ACC112 (cell line): ENCODE measurements at regions not wholly inside any gene's neighbourhood (a gene's known extent, or its start where the extent isn't known, plus 50 kb on each side); places are given as distances from the start of the nearest gene placed in this dataset.
A peak's percentile ranks its signal among the peaks of the same experiment; 100 is the strongest.
"Not testable (repeated sequence)": the region's sequence is repeated elsewhere in the genome, so short reads cannot be mapped to it uniquely, and the experiment has no call there.

ENCODE experiments used
- H2AFZ ChIP-seq: fragments of 200-600 bp; sonication (generic); one replicate; pipeline ENCODE4 v1.6.0; 2017; ENCODE audit warnings: antibody characterized with exemption, low read length; ENCODE audit not compliant: unreplicated experiment
- H3K27ac ChIP-seq: fragments of 200-600 bp; sonication (generic); 2 replicates; pipeline ENCODE4 v1.5.1; 2014; ENCODE audit warnings: low read depth, mild to moderate bottlenecking, antibody characterized with exemption, low read length, moderate library complexity
- H3K27me3 ChIP-seq: fragments of 200-600 bp; sonication (generic); 2 replicates; pipeline ENCODE4 v1.6.1; 2014; ENCODE audit warnings: mild to moderate bottlenecking, antibody characterized with exemption, low read length, moderate library complexity, mixed read lengths; ENCODE audit not compliant: insufficient read depth
- H3K36me3 ChIP-seq: fragments of 200-600 bp; sonication (generic); 2 replicates; pipeline ENCODE4 v1.6.1; 2016; ENCODE audit warnings: mild to moderate bottlenecking, antibody characterized with exemption, low read length, moderate library complexity, mixed read lengths; ENCODE audit not compliant: insufficient read depth
- H3K4me1 ChIP-seq: fragments of 200-600 bp; sonication (generic); one replicate; pipeline ENCODE4 v1.6.1; 2016; ENCODE audit warnings: low read length, mixed read lengths; ENCODE audit not compliant: insufficient read depth, unreplicated experiment, control insufficient read depth
- H3K4me3 ChIP-seq: fragments of 200-600 bp; sonication (generic); 2 replicates; pipeline ENCODE4 v1.5.1; 2014; ENCODE audit warnings: mild to moderate bottlenecking, low read depth, low read length
- H3K79me2 ChIP-seq: fragments of 200-600 bp; sonication (generic); one replicate; pipeline ENCODE4 v1.6.0; 2016; ENCODE audit warnings: low read length; ENCODE audit not compliant: control insufficient read depth, unreplicated experiment, insufficient read depth

DNA sequence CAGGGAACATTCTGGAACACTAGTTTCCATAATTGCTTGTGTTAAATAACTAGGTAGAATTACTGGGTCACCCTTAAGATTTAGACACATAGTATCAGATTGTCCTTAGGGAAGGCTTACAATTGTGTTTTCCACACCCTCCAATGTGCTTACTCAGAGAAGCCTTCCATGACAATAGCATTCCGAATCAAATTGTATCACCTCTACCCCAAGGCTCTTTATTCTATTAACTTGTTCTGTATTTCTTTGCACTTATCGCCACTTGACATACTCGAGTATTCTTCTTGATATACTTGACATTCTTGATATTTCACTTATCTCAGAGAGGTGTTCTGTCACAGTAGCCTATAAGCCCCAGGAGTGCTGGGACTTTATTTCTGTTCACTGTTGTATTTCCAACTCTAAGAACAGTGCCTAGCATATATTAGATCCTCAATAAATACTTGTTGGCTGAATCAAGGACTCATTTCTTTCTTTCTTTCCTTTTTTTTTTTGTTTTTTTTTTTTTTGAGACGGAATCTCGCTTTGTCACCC lies 238.9 kb upstream of the PDZRN3 start:
- no peaks in the 10 kb centered on the region for H3K36me3 ChIP-seq
- no peaks in the 10 kb centered on the region for H3K4me1 ChIP-seq
- no peak overlapping the region for H2AFZ ChIP-seq
- H3K79me2 ChIP-seq = no peaks in the 10 kb centered on the region
- no peak overlapping the region for H3K4me3 ChIP-seq
- no peak overlapping the region for H3K27ac ChIP-seq
- peaks cover 11% of the 10 kb centered on the region for H3K27me3 ChIP-seq

DNA sequence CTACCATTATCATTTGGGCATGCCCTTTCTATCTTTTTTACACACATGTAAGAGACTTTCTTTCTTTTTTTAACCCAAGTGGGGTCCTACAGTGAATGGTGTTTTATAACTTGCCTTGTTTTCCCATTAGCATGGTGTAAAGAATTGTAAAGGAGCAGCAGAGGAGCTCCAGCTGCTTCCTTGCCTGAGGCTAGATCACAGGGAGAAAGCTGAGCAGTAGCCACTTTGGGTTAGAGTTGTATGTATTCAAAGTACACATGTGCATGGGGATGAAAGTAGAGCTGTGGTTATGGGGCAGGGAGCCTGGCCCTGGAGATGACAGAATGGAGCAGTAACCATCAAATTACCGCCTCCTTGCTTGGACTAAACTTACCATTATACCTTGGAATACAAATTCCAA lies 231.1 kb upstream of the PDZRN3 start:
- peaks cover 15% of the 10 kb centered on the region; the same call in 1 of the 2 replicates for H3K27me3 ChIP-seq
- H3K79me2 ChIP-seq = no peaks in the 10 kb centered on the region
- no peak overlapping the region for H3K4me3 ChIP-seq
- H2AFZ ChIP-seq = no peak overlapping the region
- H3K36me3 ChIP-seq = no peaks in the 10 kb centered on the region
- no peak overlapping the region for H3K27ac ChIP-seq
- no peaks in the 10 kb centered on the region for H3K4me1 ChIP-seq

DNA sequence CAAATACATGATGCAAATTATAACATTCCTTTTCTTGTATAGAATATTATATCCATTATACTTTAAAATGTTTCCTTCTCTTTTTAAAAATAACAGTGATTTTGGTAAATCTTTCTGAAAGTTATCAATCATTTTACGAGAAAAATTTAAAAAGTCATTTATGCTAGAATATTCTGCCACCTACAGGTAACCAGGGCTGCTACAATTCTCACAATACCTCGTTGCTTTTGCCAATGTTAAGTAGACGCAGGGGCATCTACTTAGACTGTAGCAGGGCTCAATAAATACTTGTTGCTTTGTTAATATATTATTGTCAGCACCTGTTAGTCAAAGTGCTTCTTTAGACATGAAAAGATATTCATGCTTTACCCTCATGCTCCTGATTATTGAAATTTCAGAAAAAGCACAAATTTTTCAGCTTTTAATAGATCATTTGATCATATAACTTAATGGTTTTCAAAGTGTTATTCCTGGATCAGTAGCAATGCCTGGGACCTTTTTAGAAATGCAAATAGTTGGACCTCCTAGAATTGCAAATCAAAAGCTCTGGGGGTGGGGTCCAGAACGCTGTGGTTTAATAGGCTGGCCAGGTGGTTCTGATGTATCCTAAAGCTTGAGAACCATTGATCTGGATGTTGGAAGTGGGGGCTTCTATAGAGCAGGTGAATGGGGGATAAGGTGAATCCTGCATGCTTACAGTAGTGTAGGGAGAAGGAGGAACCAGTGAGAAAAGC lies 223.6 kb upstream of the PDZRN3 start:
- Histone ChIP-seq H3K27ac (no peak overlapping the region), H3K27me3 (peaks cover 4% of the 10 kb centered on the region; the same call in 1 of the 2 replicates), H3K36me3 (no peaks in the 10 kb centered on the region), H3K4me3 (no peak overlapping the region), H3K79me2 (no peaks in the 10 kb centered on the region), H3K4me1 (no peaks in the 10 kb centered on the region), H2AFZ (no peak overlapping the region)

DNA sequence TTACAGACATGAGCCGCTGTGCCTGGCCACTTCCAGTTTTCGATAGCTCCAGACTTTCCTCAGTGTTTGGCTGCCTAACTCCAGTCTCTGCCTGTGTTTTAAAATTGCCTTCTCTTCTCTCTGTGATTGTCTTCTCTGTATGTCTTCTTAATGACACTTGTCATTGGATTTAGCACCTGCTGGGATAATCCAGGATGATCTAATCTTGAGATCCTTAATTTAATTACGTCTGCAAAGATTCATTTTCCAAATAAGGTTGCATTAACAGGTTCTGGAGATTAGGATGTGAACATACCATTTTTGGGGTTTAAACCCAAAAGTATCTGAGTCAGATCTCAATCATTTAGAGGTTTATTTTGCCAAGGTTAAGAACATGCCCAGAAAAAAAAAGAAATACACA lies 222.2 kb upstream of the PDZRN3 start:
- H3K27me3 ChIP-seq = no peaks in the 10 kb centered on the region; the same call in 1 of the 2 replicates
- no peak overlapping the region for H3K4me3 ChIP-seq
- H3K27ac ChIP-seq = no peak overlapping the region
- no peak overlapping the region for H2AFZ ChIP-seq
- H3K79me2 ChIP-seq = no peaks in the 10 kb centered on the region
- no peaks in the 10 kb centered on the region for H3K4me1 ChIP-seq
- no peaks in the 10 kb centered on the region for H3K36me3 ChIP-seq

DNA sequence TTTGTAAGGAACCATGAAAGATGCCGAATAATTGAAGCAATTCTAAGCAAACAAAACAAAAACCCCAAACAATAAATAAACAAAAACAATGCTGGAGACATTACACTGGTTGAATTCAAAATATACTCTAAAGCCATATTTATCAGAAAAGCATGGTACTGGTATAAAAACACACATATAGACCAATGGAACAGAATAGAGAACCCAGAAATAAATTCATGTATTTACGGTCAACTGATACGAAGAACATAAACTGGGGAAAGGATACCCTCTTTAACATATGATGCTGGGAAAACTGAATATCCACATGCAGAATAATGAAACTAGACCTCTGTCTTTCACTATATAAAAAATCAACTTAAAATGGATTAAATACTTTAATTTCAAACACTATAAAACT lies 214.3 kb upstream of the PDZRN3 start:
- H3K27me3 ChIP-seq = no peaks in the 10 kb centered on the region
- no peaks in the 10 kb centered on the region for H3K4me1 ChIP-seq

DNA sequence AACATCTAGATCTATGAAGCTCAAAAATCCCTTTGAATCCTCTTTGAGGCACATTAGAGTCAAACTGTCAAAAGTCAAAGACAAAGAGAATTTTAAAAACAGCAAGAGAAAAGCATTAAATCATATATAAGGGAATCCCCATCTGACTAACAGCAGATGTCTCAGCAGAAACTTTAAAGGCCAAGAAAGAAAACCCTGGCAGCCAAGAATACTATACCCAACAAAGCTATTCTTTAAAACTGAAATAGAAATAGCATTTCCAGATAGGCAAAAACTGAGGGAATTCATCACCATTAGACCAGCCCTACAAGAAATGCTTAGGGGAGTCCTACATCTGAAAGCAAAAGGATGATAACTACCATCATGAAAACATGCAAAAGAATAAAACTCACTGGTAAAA lies 211.2 kb upstream of the PDZRN3 start:
- Histone ChIP-seq H3K4me3 (no peak overlapping the region), H2AFZ (no peak overlapping the region), H3K36me3 (no peaks in the 10 kb centered on the region), H3K27ac (no peak overlapping the region), H3K4me1 (no peaks in the 10 kb centered on the region), H3K79me2 (no peaks in the 10 kb centered on the region), H3K27me3 (no peaks in the 10 kb centered on the region)

More for the DNA sequence above, 214.3 kb upstream of the PDZRN3 start:
- Histone ChIP-seq H3K4me3 (no peak overlapping the region), H3K27ac (no peak overlapping the region), H3K36me3 (no peaks in the 10 kb centered on the region), H2AFZ (no peak overlapping the region), H3K79me2 (no peaks in the 10 kb centered on the region)

DNA sequence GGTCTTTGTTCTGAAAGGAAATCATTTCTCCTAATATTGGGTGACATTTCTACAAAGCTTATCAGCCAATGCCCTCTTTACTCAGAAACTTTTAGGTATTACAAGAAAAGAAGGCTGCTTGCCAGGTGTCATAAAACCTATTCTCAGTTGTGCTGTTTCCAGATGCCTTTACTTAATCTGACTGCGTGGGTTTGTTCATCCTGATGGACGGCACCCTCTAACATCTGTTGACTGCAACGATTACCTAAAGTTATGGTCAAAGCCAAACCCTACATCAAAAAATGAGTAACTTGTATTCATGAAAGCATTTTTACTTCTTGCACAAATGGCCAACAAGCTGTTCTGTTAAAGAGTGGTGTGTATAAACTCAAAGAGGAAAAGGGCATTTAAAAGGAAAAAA lies 207.7 kb upstream of the PDZRN3 start:
- H3K27me3 ChIP-seq = no peaks in the 10 kb centered on the region
- no peaks in the 10 kb centered on the region for H3K79me2 ChIP-seq
- H3K4me3 ChIP-seq = no peak overlapping the region
- no peak overlapping the region for H3K27ac ChIP-seq
- H2AFZ ChIP-seq = no peak overlapping the region
- no peaks in the 10 kb centered on the region for H3K36me3 ChIP-seq
- H3K4me1 ChIP-seq = peaks cover 6% of the 10 kb centered on the region

DNA sequence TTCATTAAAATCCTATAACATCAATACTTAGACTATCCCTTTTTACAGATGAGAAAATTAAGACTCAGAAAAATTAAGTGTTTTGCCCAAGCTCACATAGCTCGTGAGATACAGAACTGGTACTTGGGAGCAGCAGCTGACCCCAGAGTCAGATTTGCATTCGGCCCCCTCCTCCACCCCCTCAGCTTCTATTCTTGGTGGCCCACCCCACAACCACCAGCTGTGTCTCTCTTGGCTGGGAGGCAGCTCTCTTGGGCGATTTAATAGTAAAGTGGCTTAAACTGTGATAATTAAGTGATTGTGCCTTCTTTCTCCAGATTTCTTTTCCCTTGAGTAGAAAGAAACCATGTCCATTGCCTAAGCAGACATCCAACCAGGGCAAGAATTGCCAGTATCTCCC lies 203.6 kb upstream of the PDZRN3 start:
- Histone ChIP-seq H3K4me1 (peaks cover 8% of the 10 kb centered on the region), H3K27ac (no peak overlapping the region), H2AFZ (no peak overlapping the region), H3K36me3 (no peaks in the 10 kb centered on the region; the same call in 1 of the 2 replicates), H3K4me3 (no peak overlapping the region), H3K27me3 (no peaks in the 10 kb centered on the region), H3K79me2 (no peaks in the 10 kb centered on the region)

DNA sequence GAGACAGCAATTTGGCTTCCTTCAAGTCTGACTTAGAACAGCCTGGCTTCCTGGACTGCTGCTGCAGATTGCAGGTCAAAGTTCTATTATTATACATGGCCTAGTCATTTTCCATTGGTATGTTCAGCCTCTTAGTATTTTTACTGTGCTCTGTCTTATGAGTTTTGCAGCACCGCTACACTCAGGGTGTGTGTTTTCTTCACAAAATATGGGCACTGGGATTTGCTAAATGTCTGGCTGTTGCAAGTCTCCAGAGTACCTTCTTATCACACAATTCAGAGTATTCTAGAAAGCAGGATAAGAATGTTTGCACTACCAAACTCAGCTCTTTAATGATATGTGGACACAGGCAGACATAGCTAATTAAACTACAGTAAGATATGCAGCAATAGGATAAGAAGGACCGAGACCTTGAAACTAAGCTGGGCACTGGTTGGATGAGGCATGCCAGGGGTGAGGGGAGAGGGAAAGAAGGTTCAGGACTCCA lies 203.0 kb upstream of the PDZRN3 start:
- no peaks in the 10 kb centered on the region for H3K79me2 ChIP-seq
- H2AFZ ChIP-seq = no peak overlapping the region
- no peak overlapping the region for H3K27ac ChIP-seq
- peaks cover 13% of the 10 kb centered on the region for H3K4me1 ChIP-seq
- no peaks in the 10 kb centered on the region for H3K27me3 ChIP-seq
- H3K36me3 ChIP-seq = peaks cover 4% of the 10 kb centered on the region; the same call in 1 of the 2 replicates
- no peak overlapping the region for H3K4me3 ChIP-seq

DNA sequence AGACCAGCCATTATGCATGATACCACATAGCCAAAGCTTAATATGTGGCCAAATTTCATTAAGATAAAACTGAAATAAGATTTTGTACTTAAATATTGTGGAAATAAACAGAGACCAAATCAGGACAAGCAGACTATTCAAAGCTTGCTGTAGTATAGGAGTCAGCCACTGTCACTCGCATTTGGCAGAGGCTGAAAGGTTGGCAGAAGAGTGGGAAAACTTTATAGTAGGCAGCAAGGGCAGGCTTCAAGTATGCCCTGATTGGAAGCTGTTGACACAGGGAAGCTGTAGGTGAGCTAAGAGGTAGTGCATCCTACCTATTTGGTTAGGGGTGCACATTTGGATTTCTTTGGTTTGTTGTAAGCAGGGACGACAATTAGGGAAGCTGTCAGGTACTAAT lies 202.5 kb upstream of the PDZRN3 start:
- H3K27ac ChIP-seq = no peak overlapping the region
- H3K4me3 ChIP-seq = no peak overlapping the region
- no peaks in the 10 kb centered on the region for H3K27me3 ChIP-seq
- H3K79me2 ChIP-seq = no peaks in the 10 kb centered on the region
- H3K36me3 ChIP-seq = peaks cover 4% of the 10 kb centered on the region; the same call in 1 of the 2 replicates
- H2AFZ ChIP-seq = no peak overlapping the region
- H3K4me1 ChIP-seq = peaks cover 13% of the 10 kb centered on the region

DNA sequence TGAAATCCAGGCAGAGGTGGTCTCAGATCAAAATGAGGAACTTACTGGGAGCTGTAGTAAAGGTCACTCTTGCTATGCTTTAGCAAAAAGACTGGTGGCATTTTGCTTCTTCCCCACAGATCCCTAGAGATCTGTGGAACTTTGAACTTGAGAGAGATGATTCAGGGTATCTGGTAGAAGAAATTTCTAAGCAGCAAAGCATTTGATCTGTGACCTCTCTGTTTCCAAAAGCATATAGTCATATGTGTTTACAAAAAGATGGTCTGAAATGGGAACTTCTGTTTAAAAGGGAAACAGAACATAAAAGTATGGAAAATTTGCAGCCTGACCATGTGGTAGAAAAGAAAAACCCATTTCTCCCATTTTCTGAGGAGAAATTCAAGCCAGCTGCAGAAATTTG lies 196.2 kb upstream of the PDZRN3 start:
- Histone ChIP-seq H3K4me1 (peaks cover 17% of the 10 kb centered on the region), H3K27ac (peak overlapping the region; percentile 78), H3K4me3 (peak overlapping the region; percentile 23; the same call in 1 of the 2 replicates)
- not testable (repeated sequence) for H2AFZ ChIP-seq, H3K36me3 ChIP-seq, H3K27me3 ChIP-seq, H3K79me2 ChIP-seq
